ENCODE measurements at regions not wholly inside any gene's neighbourhood (a gene's known extent, or its start where the extent isn't known, plus 50 kb on each side); places are given as distances from the start of the nearest gene placed in this dataset.

- Mint-ChIP-seq H3K27me3 (peaks cover 23% of the 10 kb centered on the region), H3K36me3 (ENCODE audit: low read depth) (no peaks in the 10 kb centered on the region), H3K4me3 (no peak overlapping the region), H3K4me1 (ENCODE audit: low read depth) (no peaks in the 10 kb centered on the region), H3K27ac (no peak overlapping the region), H3K9me3 (peaks cover 9% of the 10 kb centered on the region)
- DNase-seq: no peak
Measured at GRCh38 chrX:16222151-16222550, 54.9 kb downstream of the MAGEB17 start.

- DNase-seq: no peak
- H3K9me3 Mint-ChIP-seq: peaks cover 9% of the 10 kb centered on the region
- no peak overlapping the region for H3K27ac Mint-ChIP-seq
- no peaks in the 10 kb centered on the region for H3K4me1 Mint-ChIP-seq (ENCODE audit: low read depth)
- H3K27me3 Mint-ChIP-seq: peaks cover 27% of the 10 kb centered on the region
- no peaks in the 10 kb centered on the region for H3K36me3 Mint-ChIP-seq (ENCODE audit: low read depth)
- H3K4me3 Mint-ChIP-seq: no peak overlapping the region
Measured at GRCh38 chrX:16223385-16223784, 56.1 kb downstream of the MAGEB17 start.

GRCh38 chrX:16239211-16239610 lies 71.9 kb downstream of the MAGEB17 start:
- H3K27me3 Mint-ChIP-seq: peaks cover 64% of the 10 kb centered on the region
- peaks cover 2% of the 10 kb centered on the region for H3K4me1 Mint-ChIP-seq (ENCODE audit: low read depth)
- H3K27ac Mint-ChIP-seq: no peak overlapping the region
- no peak for DNase-seq
- H3K4me3 Mint-ChIP-seq: no peak overlapping the region
- H3K9me3 Mint-ChIP-seq: no peaks in the 10 kb centered on the region
- H3K36me3 Mint-ChIP-seq (ENCODE audit: low read depth): no peaks in the 10 kb centered on the region

- Mint-ChIP-seq H3K27me3 (peaks cover 66% of the 10 kb centered on the region), H3K4me1 (ENCODE audit: low read depth) (peaks cover 2% of the 10 kb centered on the region), H3K36me3 (ENCODE audit: low read depth) (no peaks in the 10 kb centered on the region), H3K4me3 (no peak overlapping the region), H3K27ac (no peak overlapping the region), H3K9me3 (no peaks in the 10 kb centered on the region)
- no peak for DNase-seq
Measured at GRCh38 chrX:16240231-16240905, 73.1 kb downstream of the MAGEB17 start.

GRCh38 chrX:16240968-16241367 lies 73.7 kb downstream of the MAGEB17 start:
- Mint-ChIP-seq H3K4me1 (ENCODE audit: low read depth) (peaks cover 2% of the 10 kb centered on the region), H3K36me3 (ENCODE audit: low read depth) (no peaks in the 10 kb centered on the region), H3K27ac (no peak overlapping the region)

GRCh38 chrX:16250296-16250695 lies 83.0 kb downstream of the MAGEB17 start:
- no peak overlapping the region for H3K27ac Mint-ChIP-seq
- DNase-seq: no peak
- H3K36me3 Mint-ChIP-seq (ENCODE audit: low read depth): no peaks in the 10 kb centered on the region
- H3K27me3 Mint-ChIP-seq: peaks cover 21% of the 10 kb centered on the region
- no peak overlapping the region for H3K4me3 Mint-ChIP-seq
- no peaks in the 10 kb centered on the region for H3K9me3 Mint-ChIP-seq
- H3K4me1 Mint-ChIP-seq (ENCODE audit: low read depth): no peaks in the 10 kb centered on the region

More at GRCh38 chrX:16240968-16241367, 73.7 kb downstream of the MAGEB17 start:
- H3K9me3 Mint-ChIP-seq: no peaks in the 10 kb centered on the region
- H3K27me3 Mint-ChIP-seq: peaks cover 66% of the 10 kb centered on the region
- H3K4me3 Mint-ChIP-seq: no peak overlapping the region
- no peak for DNase-seq

- Mint-ChIP-seq H3K4me3 (no peak overlapping the region), H3K4me1 (ENCODE audit: low read depth) (no peaks in the 10 kb centered on the region), H3K27ac (no peak overlapping the region), H3K36me3 (ENCODE audit: low read depth) (no peaks in the 10 kb centered on the region), H3K27me3 (peaks cover 17% of the 10 kb centered on the region), H3K9me3 (peaks cover 1% of the 10 kb centered on the region)
- no peak for DNase-seq
Measured at GRCh38 chrX:16251782-16252181, 84.5 kb downstream of the MAGEB17 start.

- peaks cover 38% of the 10 kb centered on the region for H3K27me3 Mint-ChIP-seq
- DNase-seq: no peak
- H3K9me3 Mint-ChIP-seq: peaks cover 2% of the 10 kb centered on the region
- H3K27ac Mint-ChIP-seq: no peak overlapping the region
- H3K4me3 Mint-ChIP-seq: no peak overlapping the region
- no peaks in the 10 kb centered on the region for H3K4me1 Mint-ChIP-seq (ENCODE audit: low read depth)
- no peaks in the 10 kb centered on the region for H3K36me3 Mint-ChIP-seq (ENCODE audit: low read depth)
Measured at GRCh38 chrX:16258882-16259281, 91.6 kb downstream of the MAGEB17 start.

- Mint-ChIP-seq H3K27ac (no peak overlapping the region), H3K4me3 (no peak overlapping the region), H3K9me3 (peaks cover 16% of the 10 kb centered on the region), H3K27me3 (peaks cover 25% of the 10 kb centered on the region), H3K4me1 (ENCODE audit: low read depth) (no peaks in the 10 kb centered on the region), H3K36me3 (ENCODE audit: low read depth) (no peaks in the 10 kb centered on the region)
- DNase-seq: no peak
Measured at GRCh38 chrX:16267431-16267830, 100.2 kb downstream of the MAGEB17 start.

- no peak for DNase-seq
- Mint-ChIP-seq H3K9me3 (peaks cover 16% of the 10 kb centered on the region), H3K36me3 (ENCODE audit: low read depth) (no peaks in the 10 kb centered on the region)
Measured at GRCh38 chrX:16268206-16268605, 100.9 kb downstream of the MAGEB17 start.

GRCh38 chrX:16278927-16279326 lies 111.6 kb downstream of the MAGEB17 start:
- DNase-seq: peak; percentile 28
- Mint-ChIP-seq H3K9me3 (no peaks in the 10 kb centered on the region), H3K4me3 (no peak overlapping the region), H3K27me3 (peaks cover 64% of the 10 kb centered on the region), H3K27ac (no peak overlapping the region), H3K4me1 (ENCODE audit: low read depth) (no peaks in the 10 kb centered on the region), H3K36me3 (ENCODE audit: low read depth) (no peaks in the 10 kb centered on the region)

More at GRCh38 chrX:16268206-16268605, 100.9 kb downstream of the MAGEB17 start:
- Mint-ChIP-seq H3K4me3 (no peak overlapping the region), H3K4me1 (ENCODE audit: low read depth) (no peaks in the 10 kb centered on the region), H3K27ac (no peak overlapping the region), H3K27me3 (peaks cover 22% of the 10 kb centered on the region)

- no peaks in the 10 kb centered on the region for H3K4me1 Mint-ChIP-seq (ENCODE audit: low read depth)
- H3K4me3 Mint-ChIP-seq: no peak overlapping the region
- DNase-seq: no peak
- H3K27me3 Mint-ChIP-seq: peaks cover 53% of the 10 kb centered on the region
- H3K27ac Mint-ChIP-seq: no peak overlapping the region
- H3K36me3 Mint-ChIP-seq (ENCODE audit: low read depth): no peaks in the 10 kb centered on the region
- H3K9me3 Mint-ChIP-seq: no peaks in the 10 kb centered on the region
Measured at GRCh38 chrX:16282209-16282608, 114.9 kb downstream of the MAGEB17 start.

GRCh38 chrX:16284842-16285241 lies 117.6 kb downstream of the MAGEB17 start:
- H3K36me3 Mint-ChIP-seq (ENCODE audit: low read depth): no peaks in the 10 kb centered on the region

GRCh38 chrX:16290997-16291396 lies 123.7 kb downstream of the MAGEB17 start:
- H3K4me3 Mint-ChIP-seq: no peak overlapping the region
- no peaks in the 10 kb centered on the region for H3K4me1 Mint-ChIP-seq (ENCODE audit: low read depth)
- DNase-seq: no peak
- H3K9me3 Mint-ChIP-seq: no peaks in the 10 kb centered on the region
- no peak overlapping the region for H3K27ac Mint-ChIP-seq
- peaks cover 47% of the 10 kb centered on the region for H3K27me3 Mint-ChIP-seq
- H3K36me3 Mint-ChIP-seq (ENCODE audit: low read depth): no peaks in the 10 kb centered on the region

More at GRCh38 chrX:16284842-16285241, 117.6 kb downstream of the MAGEB17 start:
- Mint-ChIP-seq H3K27ac (no peak overlapping the region), H3K4me3 (no peak overlapping the region), H3K27me3 (peaks cover 48% of the 10 kb centered on the region), H3K4me1 (ENCODE audit: low read depth) (no peaks in the 10 kb centered on the region), H3K9me3 (no peaks in the 10 kb centered on the region)
- no peak for DNase-seq

- no peak for DNase-seq
- H3K4me3 Mint-ChIP-seq: no peak overlapping the region
- no peaks in the 10 kb centered on the region for H3K4me1 Mint-ChIP-seq (ENCODE audit: low read depth)
- H3K27ac Mint-ChIP-seq: no peak overlapping the region
- no peaks in the 10 kb centered on the region for H3K9me3 Mint-ChIP-seq
- peaks cover 52% of the 10 kb centered on the region for H3K27me3 Mint-ChIP-seq
- no peaks in the 10 kb centered on the region for H3K36me3 Mint-ChIP-seq (ENCODE audit: low read depth)
Measured at GRCh38 chrX:16300831-16301230, 133.6 kb downstream of the MAGEB17 start.

- Mint-ChIP-seq H3K27me3 (peaks cover 51% of the 10 kb centered on the region), H3K4me3 (no peak overlapping the region), H3K9me3 (no peaks in the 10 kb centered on the region), H3K27ac (no peak overlapping the region), H3K4me1 (ENCODE audit: low read depth) (no peaks in the 10 kb centered on the region), H3K36me3 (ENCODE audit: low read depth) (no peaks in the 10 kb centered on the region)
- DNase-seq: no peak
Measured at GRCh38 chrX:16304751-16305150, 137.5 kb downstream of the MAGEB17 start.
